OCI-LY3 (cell line): ENCODE measurements at regions not wholly inside any gene's neighbourhood (a gene's known extent, or its start where the extent isn't known, plus 50 kb on each side); places are given as distances from the start of the nearest gene placed in this dataset.

Experiments
- H2AFZ ChIP-seq: fragments of 200-600, 300-600 bp; shearing (Covaris generic); 2 replicates; pipeline ENCODE4 v1.6.0; 2014; ENCODE audit warnings: antibody characterized with exemption, low read depth, low read length
- H3K27ac ChIP-seq: fragments of 200-600, 300-600 bp; sonication (generic); 2 replicates; pipeline ENCODE4 v1.5.1; 2014; ENCODE audit warnings: mild to moderate bottlenecking, low read length, moderate library complexity, mixed read lengths
- H3K27me3 ChIP-seq: fragments of 200-600, 300-600 bp; sonication (generic); 2 replicates; pipeline ENCODE4 v1.6.1; 2014; ENCODE audit warnings: low read depth, low read length, mixed read lengths
- H3K36me3 ChIP-seq: fragments of 200-600, 300-600 bp; sonication (generic); replicated peaks from 2 replicates; pipeline ENCODE3; 2014; ENCODE audit warnings: low read depth, low read length, mixed read lengths
- H3K4me1 ChIP-seq: fragments of 300-600, 200-600 bp; sonication (generic); 2 replicates; pipeline ENCODE4 v1.6.1; 2014; ENCODE audit warnings: low read length, mixed read lengths
- H3K4me2 ChIP-seq: fragments of 200-600, 300-600 bp; sonication (generic); 2 replicates; pipeline ENCODE4 v1.6.1; 2014; ENCODE audit warnings: low read length, mixed read lengths
- H3K4me3 ChIP-seq: fragments of 300-600, 200-600 bp; sonication (generic); 2 replicates; pipeline ENCODE4 v1.5.1; 2014; ENCODE audit warnings: antibody characterized with exemption, mild to moderate bottlenecking, low read length, moderate library complexity
- H3K79me2 ChIP-seq: fragments of 300-600, 200-600 bp; shearing (Covaris generic); 2 replicates; pipeline ENCODE4 v1.6.1; 2014; ENCODE audit warnings: mild to moderate bottlenecking, low read length, mixed read lengths
- H3K9ac ChIP-seq: fragments of 300-600, 200-600 bp; shearing (Covaris generic); 2 replicates; pipeline ENCODE4 v1.6.0; 2014; ENCODE audit warnings: mild to moderate bottlenecking, low read length, moderate library complexity
- H3K9me3 ChIP-seq: fragments of 200-600, 300-600 bp; shearing (Covaris generic); 2 replicates; pipeline ENCODE4 v1.6.1; 2014; ENCODE audit warnings: low read length, mixed read lengths; ENCODE audit not compliant: insufficient read depth
- H4K20me1 ChIP-seq: fragments of 200-600, 300-600 bp; sonication (generic); 2 replicates; pipeline ENCODE4 v1.6.1; 2016; ENCODE audit warnings: low read length, mixed read lengths; ENCODE audit not compliant: insufficient read depth
- CTCF ChIP-seq: fragments of 200-600, 300-600 bp; sonication (generic); IDR thresholded peaks from 2 replicates; pipeline ENCODE4 v1.5.1; 2014; ENCODE audit warnings: antibody characterized with exemption, low read length, low read depth
- EZH2phosphoT487 ChIP-seq: fragments of 200-600 bp; shearing (Covaris generic); IDR thresholded peaks from 2 replicates; pipeline ENCODE4 v1.6.1; 2018; ENCODE audit warnings: antibody characterized with exemption, mixed run types, low read depth

- Histone ChIP-seq H2AFZ (no peak overlapping the region), H3K9me3 (no peaks in the 10 kb centered on the region), H3K27ac (no peak overlapping the region), H3K4me2 (no peak overlapping the region), H3K79me2 (no peaks in the 10 kb centered on the region), H3K4me1 (no peaks in the 10 kb centered on the region), H3K27me3 (no peaks in the 10 kb centered on the region), H4K20me1 (no peaks in the 10 kb centered on the region), H3K4me3 (no peak overlapping the region), H3K36me3 (no peaks in the 10 kb centered on the region), H3K9ac (no peak overlapping the region)
- TF ChIP-seq CTCF (no peak), EZH2phosphoT487 (no peak)
These were observed 559.0 kb upstream of the TUSC1 start for GRCh38 chr9:26237256-26237655.

- H3K9ac ChIP-seq = no peak overlapping the region
- H3K27ac ChIP-seq = no peak overlapping the region
- no peak overlapping the region for H3K4me2 ChIP-seq
- no peaks in the 10 kb centered on the region for H3K79me2 ChIP-seq
- H3K4me3 ChIP-seq = no peak overlapping the region
- H4K20me1 ChIP-seq = no peaks in the 10 kb centered on the region
- H3K9me3 ChIP-seq = no peaks in the 10 kb centered on the region
- no peak overlapping the region for H2AFZ ChIP-seq
- no peaks in the 10 kb centered on the region for H3K27me3 ChIP-seq
- no peaks in the 10 kb centered on the region for H3K4me1 ChIP-seq
- H3K36me3 ChIP-seq = no peaks in the 10 kb centered on the region
- TF ChIP-seq CTCF (no peak), EZH2phosphoT487 (no peak)
These were observed 556.6 kb upstream of the TUSC1 start for GRCh38 chr9:26234865-26235264.

GRCh38 chr9:26231391-26231790, 553.1 kb upstream of the TUSC1 start:
- Histone ChIP-seq H3K4me2 (no peak overlapping the region), H4K20me1 (no peaks in the 10 kb centered on the region), H3K4me1 (no peaks in the 10 kb centered on the region), H3K36me3 (no peaks in the 10 kb centered on the region), H3K9me3 (no peaks in the 10 kb centered on the region), H3K9ac (no peak overlapping the region), H3K27me3 (no peaks in the 10 kb centered on the region), H3K79me2 (no peaks in the 10 kb centered on the region), H3K4me3 (no peak overlapping the region), H2AFZ (no peak overlapping the region), H3K27ac (no peak overlapping the region)
- TF ChIP-seq EZH2phosphoT487 (no peak), CTCF (no peak)

GRCh38 chr9:26229324-26230054, 551.2 kb upstream of the TUSC1 start:
- TF ChIP-seq CTCF = no peak
- no peak for TF ChIP-seq EZH2phosphoT487

More at GRCh38 chr9:26229324-26230054, 551.2 kb upstream of the TUSC1 start:
- no peaks in the 10 kb centered on the region for H3K36me3 ChIP-seq
- H3K4me1 ChIP-seq = no peaks in the 10 kb centered on the region
- no peak overlapping the region for H3K9ac ChIP-seq
- H2AFZ ChIP-seq = no peak overlapping the region
- H3K4me3 ChIP-seq = no peak overlapping the region
- no peaks in the 10 kb centered on the region for H4K20me1 ChIP-seq
- H3K9me3 ChIP-seq = no peaks in the 10 kb centered on the region
- no peak overlapping the region for H3K4me2 ChIP-seq
- H3K27ac ChIP-seq = no peak overlapping the region
- no peaks in the 10 kb centered on the region for H3K27me3 ChIP-seq
- no peaks in the 10 kb centered on the region for H3K79me2 ChIP-seq
